Endodermal cell (in vitro differentiated cells): ENCODE measurements at regions not wholly inside any gene's neighbourhood (a gene's known extent, or its start where the extent isn't known, plus 50 kb on each side); places are given as distances from the start of the nearest gene placed in this dataset.
A peak's percentile ranks its signal among the peaks of the same experiment; 100 is the strongest.
"Not testable (repeated sequence)": the region's sequence is repeated elsewhere in the genome, so short reads cannot be mapped to it uniquely, and the experiment has no call there.

Experiments
- DNase-seq: peaks from one replicate; pipeline ENCODE4 v3.0.0-alpha.2; 2017
- H3K27ac ChIP-seq: 2 replicates; pipeline ENCODE4 v1.5.1; 2013; ENCODE audit warnings: mild to moderate bottlenecking, low read depth, low read length, moderate library complexity
- H3K27me3 ChIP-seq: 2 replicates; pipeline ENCODE4 v1.6.1; 2013; ENCODE audit warnings: mild to moderate bottlenecking, low read length, moderate library complexity; ENCODE audit not compliant: insufficient read depth, control insufficient read depth, poor library complexity, severe bottlenecking
- H3K36me3 ChIP-seq: 2 replicates; pipeline ENCODE4 v1.7.0; 2013; ENCODE audit warnings: mild to moderate bottlenecking, low read length, moderate library complexity; ENCODE audit not compliant: control insufficient read depth, insufficient read depth
- H3K4me1 ChIP-seq: one replicate; pipeline ENCODE4 v1.7.0; 2013; ENCODE audit warnings: low read length; ENCODE audit not compliant: control insufficient read depth, insufficient read depth
- H3K4me3 ChIP-seq: 2 replicates; pipeline ENCODE4 v1.5.1; 2013; ENCODE audit warnings: mild to moderate bottlenecking, low read length, moderate library complexity
- H3K9ac ChIP-seq: 2 replicates; pipeline ENCODE4 v1.6.1; 2013; ENCODE audit warnings: mild to moderate bottlenecking, low read length, moderate library complexity; ENCODE audit not compliant: poor library complexity, severe bottlenecking; ENCODE audit errors: extremely low read depth
- H3K9me3 ChIP-seq: 2 replicates; pipeline ENCODE4 v1.6.1; 2013; ENCODE audit warnings: mild to moderate bottlenecking, low read length, moderate library complexity; ENCODE audit not compliant: control insufficient read depth
- H3K27ac Mint-ChIP-seq: 2 replicates; pipeline ENCODE4 v1.8.0; 2020; ENCODE audit warnings: mixed read lengths
- H3K27me3 Mint-ChIP-seq: 2 replicates; pipeline ENCODE4 v1.8.0; 2021; ENCODE audit warnings: mild to moderate bottlenecking, mixed read lengths; ENCODE audit not compliant: insufficient read depth
- H3K36me3 Mint-ChIP-seq: 2 replicates; pipeline ENCODE4 v1.8.0; 2020; ENCODE audit warnings: low read depth, mixed read lengths
- H3K4me1 Mint-ChIP-seq: 2 replicates; pipeline ENCODE4 v1.8.0; 2020; ENCODE audit warnings: mixed read lengths
- H3K4me3 Mint-ChIP-seq: 2 replicates; pipeline ENCODE4 v1.8.0; 2020; ENCODE audit warnings: mild to moderate bottlenecking, moderate library complexity, mixed read lengths
- H3K9me3 Mint-ChIP-seq: 2 replicates; pipeline ENCODE4 v1.8.0; 2020; ENCODE audit warnings: mild to moderate bottlenecking, mixed read lengths
- CTCF ChIP-seq: fragments of 200-600 bp; sonication (generic); conservative IDR thresholded peaks from 2 replicates; pipeline ENCODE4 v1.5.0; 2021; ENCODE audit warnings: antibody characterized with exemption, mild to moderate bottlenecking
- WGBS, 2 experiments: methylation state at CpG; one replicate each; pipeline versions ENCODE4 v1.1.5 to v1.1.7; 2013; ENCODE audit warnings: missing lambda C conversion rate in 2 of 2, mixed read lengths in 1 of 2; ENCODE audit not compliant: insufficient coverage in 1 of 2, insufficient read length in 1 of 2; 5-methylcytosine and 5-hydroxymethylcytosine counted together

- Histone ChIP-seq H3K9me3 (peaks cover 8% of the 10 kb centered on the region), H3K4me3 (no peak overlapping the region), H3K36me3 (no peaks in the 10 kb centered on the region), H3K27ac (no peak overlapping the region), H3K4me1 (no peaks in the 10 kb centered on the region), H3K27me3 (peaks cover 29% of the 10 kb centered on the region), H3K9ac (no peak overlapping the region)
- peaks cover 12% of the 10 kb centered on the region for H3K4me1 Mint-ChIP-seq
- no peak for TF ChIP-seq CTCF
- no peak overlapping the region for H3K27ac Mint-ChIP-seq
- H3K9me3 Mint-ChIP-seq = peaks cover 11% of the 10 kb centered on the region
- peak overlapping the region; percentile 50 for H3K4me3 Mint-ChIP-seq
- WGBS, 2 experiments = 83 to 94% methylated on average over 13 to 15 of the region's 15 CpGs
- peaks cover 67% of the 10 kb centered on the region for H3K27me3 Mint-ChIP-seq
- no peak for DNase-seq
- no peaks in the 10 kb centered on the region for H3K36me3 Mint-ChIP-seq
Measured at GRCh38 chr14:103280278-103280928, 53.6 kb upstream of the EIF5 start.

GRCh38 chr14:103281496-103282231 is 52.4 kb upstream of the EIF5 start:
- Mint-ChIP-seq H3K9me3 (peaks cover 11% of the 10 kb centered on the region), H3K4me1 (peaks cover 12% of the 10 kb centered on the region), H3K36me3 (no peaks in the 10 kb centered on the region), H3K4me3 (no peak overlapping the region), H3K27me3 (peaks cover 57% of the 10 kb centered on the region), H3K27ac (no peak overlapping the region)
- peak; percentile 83 for DNase-seq
- no peak overlapping the region for H3K9ac ChIP-seq
- peaks cover 7% of the 10 kb centered on the region for H3K9me3 ChIP-seq
- H3K36me3 ChIP-seq = no peaks in the 10 kb centered on the region
- peaks cover 28% of the 10 kb centered on the region for H3K27me3 ChIP-seq
- no peak overlapping the region for H3K27ac ChIP-seq
- TF ChIP-seq CTCF = peak; percentile 75
- no peak overlapping the region for H3K4me3 ChIP-seq
- H3K4me1 ChIP-seq = no peaks in the 10 kb centered on the region
- 83 to 95% methylated on average over 8 to 11 of the region's 11 CpGs for WGBS, 2 experiments

GRCh38 chr14:103282309-103282708 is 51.7 kb upstream of the EIF5 start:
- H3K9me3 ChIP-seq, H3K27ac ChIP-seq, H3K36me3 ChIP-seq, H3K9ac ChIP-seq, H3K4me3 ChIP-seq, H3K27ac Mint-ChIP-seq, DNase-seq, H3K9me3 Mint-ChIP-seq, H3K4me1 ChIP-seq, H3K4me3 Mint-ChIP-seq, H3K36me3 Mint-ChIP-seq: not testable (repeated sequence)
- Mint-ChIP-seq H3K4me1 (peaks cover 12% of the 10 kb centered on the region), H3K27me3 (peaks cover 52% of the 10 kb centered on the region)
- peaks cover 28% of the 10 kb centered on the region for H3K27me3 ChIP-seq
- 92 to 94% methylated on average over 17 of the region's 17 CpGs for WGBS, 2 experiments
